Activated CD4-positive, alpha-beta T cell treated with anti-CD3 and anti-CD28 coated beads, Interleukin-2, Interleukin-4, amounts not matched to agents 100 ng/mL and 50 ng/mL, durations not matched to agents 16 hours and 8 hours (primary cell): ENCODE measurements at regions not wholly inside any gene's neighbourhood (a gene's known extent, or its start where the extent isn't known, plus 50 kb on each side); places are given as distances from the start of the nearest gene placed in this dataset.
"Not testable (repeated sequence)": the region's sequence is repeated elsewhere in the genome, so short reads cannot be mapped to it uniquely, and the experiment has no call there.

Experiments
- DNase-seq: peaks from one replicate; pipeline ENCODE4 v3.0.0-alpha.2; 2020; ENCODE audit warnings: low spot score

GRCh38 chr10:55899472-55900147 is 461.4 kb downstream of the ZWINT start:
- DNase-seq = not testable (repeated sequence)

GRCh38 chr10:55897490-55897921 is 463.6 kb downstream of the ZWINT start:
- no peak for DNase-seq

GRCh38 chr10:55892276-55892675 is 468.8 kb downstream of the ZWINT start:
- DNase-seq = no peak

GRCh38 chr10:55881588-55881987 is 479.5 kb downstream of the ZWINT start:
- DNase-seq = no peak

GRCh38 chr10:55873485-55873884 is 487.6 kb downstream of the ZWINT start:
- no peak for DNase-seq

GRCh38 chr10:55870186-55870585 is 490.9 kb downstream of the ZWINT start:
- no peak for DNase-seq

GRCh38 chr10:55867848-55868247 is 493.2 kb downstream of the ZWINT start:
- no peak for DNase-seq

- no peak for DNase-seq
These were observed 502.3 kb downstream of the ZWINT start for GRCh38 chr10:55858730-55859129.

GRCh38 chr10:55852900-55853299 is 508.2 kb downstream of the ZWINT start:
- DNase-seq = no peak

- no peak for DNase-seq
These were observed 523.8 kb downstream of the ZWINT start for GRCh38 chr10:55837273-55837672.

GRCh38 chr10:55822096-55822495 is 539.0 kb downstream of the ZWINT start:
- no peak for DNase-seq

GRCh38 chr10:55820478-55820877 is 540.6 kb downstream of the ZWINT start:
- DNase-seq = no peak

GRCh38 chr10:55820071-55820470 is 541.0 kb downstream of the ZWINT start:
- DNase-seq = no peak

- no peak for DNase-seq
These were observed 547.4 kb downstream of the ZWINT start for GRCh38 chr10:55813451-55814170.

- no peak for DNase-seq
These were observed 558.0 kb downstream of the ZWINT start for GRCh38 chr10:55803055-55803454.

GRCh38 chr10:55801353-55801661 is 559.8 kb downstream of the ZWINT start:
- no peak for DNase-seq

GRCh38 chr10:55800602-55801352 is 560.3 kb downstream of the ZWINT start:
- no peak for DNase-seq

- no peak for DNase-seq
These were observed 568.0 kb downstream of the ZWINT start for GRCh38 chr10:55793024-55793423.

GRCh38 chr10:55790276-55790675 is 570.8 kb downstream of the ZWINT start:
- DNase-seq = not testable (repeated sequence)

GRCh38 chr10:55786461-55787050 is 574.5 kb downstream of the ZWINT start:
- no peak for DNase-seq

GRCh38 chr10:55782181-55782580 is 578.9 kb downstream of the ZWINT start:
- no peak for DNase-seq

- DNase-seq = no peak
These were observed 594.8 kb downstream of the ZWINT start for GRCh38 chr10:55766212-55766611.

- DNase-seq = no peak
These were observed 610.6 kb downstream of the ZWINT start for GRCh38 chr10:55750458-55750857.
